ENCODE measurements at regions not wholly inside any gene's neighbourhood (a gene's known extent, or its start where the extent isn't known, plus 50 kb on each side); places are given as distances from the start of the nearest gene placed in this dataset.

DNA sequence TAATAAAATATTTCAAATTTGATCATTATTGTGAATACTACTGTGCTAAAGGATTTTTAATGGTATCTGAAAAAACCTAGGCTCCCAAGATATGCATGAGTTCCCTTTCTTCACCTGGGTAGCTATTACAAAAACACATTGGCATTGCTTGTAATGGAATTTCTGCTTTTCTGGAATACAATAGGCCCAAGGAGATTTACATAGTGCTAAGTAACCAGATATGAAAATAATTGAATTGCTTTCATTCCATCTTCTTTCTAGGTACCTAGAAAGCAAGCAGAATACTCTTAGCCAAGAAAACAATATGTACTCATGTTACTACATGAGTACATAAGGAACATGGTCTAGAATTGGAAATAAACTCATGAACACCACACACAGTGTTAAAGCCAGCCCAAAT lies 291.9 kb downstream of the KCNC2 start:
- H3K9me3 ChIP-seq = no peaks in the 10 kb centered on the region
- no peaks in the 10 kb centered on the region for H3K36me3 ChIP-seq (ENCODE audit: control insufficient read depth, insufficient read depth, low read length)
- Mint-ChIP-seq H3K27ac (ENCODE audit: unreplicated experiment) (no peak overlapping the region), H3K4me3 (ENCODE audit: unreplicated experiment) (no peak overlapping the region), H3K27me3 (ENCODE audit: insufficient read depth, unreplicated experiment) (no peaks in the 10 kb centered on the region), H3K4me1 (ENCODE audit: low read depth, unreplicated experiment) (no peaks in the 10 kb centered on the region), H3K9me3 (ENCODE audit: unreplicated experiment) (no peaks in the 10 kb centered on the region), H3K36me3 (ENCODE audit: insufficient read depth, unreplicated experiment) (no peaks in the 10 kb centered on the region)
- ChIA-PET POLR2A (no interaction called here), CTCF (no interaction called here)
- intact Hi-C loops (cut with micrococcal nuclease; ENCODE audit: unreplicated experiment) = no loop called here
- TF ChIP-seq, protein P1, sequence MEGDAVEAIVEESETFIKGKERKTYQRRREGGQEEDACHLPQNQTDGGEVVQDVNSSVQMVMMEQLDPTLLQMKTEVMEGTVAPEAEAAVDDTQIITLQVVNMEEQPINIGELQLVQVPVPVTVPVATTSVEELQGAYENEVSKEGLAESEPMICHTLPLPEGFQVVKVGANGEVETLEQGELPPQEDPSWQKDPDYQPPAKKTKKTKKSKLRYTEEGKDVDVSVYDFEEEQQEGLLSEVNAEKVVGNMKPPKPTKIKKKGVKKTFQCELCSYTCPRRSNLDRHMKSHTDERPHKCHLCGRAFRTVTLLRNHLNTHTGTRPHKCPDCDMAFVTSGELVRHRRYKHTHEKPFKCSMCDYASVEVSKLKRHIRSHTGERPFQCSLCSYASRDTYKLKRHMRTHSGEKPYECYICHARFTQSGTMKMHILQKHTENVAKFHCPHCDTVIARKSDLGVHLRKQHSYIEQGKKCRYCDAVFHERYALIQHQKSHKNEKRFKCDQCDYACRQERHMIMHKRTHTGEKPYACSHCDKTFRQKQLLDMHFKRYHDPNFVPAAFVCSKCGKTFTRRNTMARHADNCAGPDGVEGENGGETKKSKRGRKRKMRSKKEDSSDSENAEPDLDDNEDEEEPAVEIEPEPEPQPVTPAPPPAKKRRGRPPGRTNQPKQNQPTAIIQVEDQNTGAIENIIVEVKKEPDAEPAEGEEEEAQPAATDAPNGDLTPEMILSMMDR (IDR thresholded peaks at IDR 0.05; ENCODE audit: insufficient read depth in 1 of 2, low read depth in 1 of 2, low read length in 1 of 2, severe bottlenecking in 1 of 2, unreplicated experiment in 1 of 2) = no peak
- DNase-seq = no peak
- H3K4me1 ChIP-seq = no peaks in the 10 kb centered on the region
- BruUV-seq (replicated peaks) = no TSS peak
- no peak overlapping the region for H3K4me3 ChIP-seq (ENCODE audit: low read depth, low read length)
- no peaks in the 10 kb centered on the region for H3K27me3 ChIP-seq (replicated peaks; ENCODE audit: control insufficient read depth, insufficient read depth, low read length)

DNA sequence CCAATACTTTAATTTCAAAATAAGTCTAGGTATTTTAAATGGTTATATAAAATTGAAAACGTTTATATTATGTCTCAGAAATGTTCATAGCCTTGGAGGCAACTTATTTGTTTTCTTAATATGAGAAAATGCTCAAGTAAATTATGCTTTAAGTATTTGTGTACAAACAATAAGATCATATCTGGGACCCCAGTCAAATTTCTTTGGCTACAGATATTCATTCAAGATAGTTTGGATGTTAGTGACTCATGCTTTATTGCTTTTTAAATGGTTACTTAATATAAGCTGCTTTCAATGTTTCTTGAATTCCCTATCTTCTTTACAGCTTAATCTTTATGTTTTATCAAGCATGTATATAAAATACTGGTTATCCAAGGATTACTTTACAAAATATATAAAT lies 291.3 kb downstream of the KCNC2 start:
- intact Hi-C loops (cut with micrococcal nuclease; ENCODE audit: unreplicated experiment) = no loop called here
- Histone ChIP-seq H3K9me3 (no peaks in the 10 kb centered on the region), H3K4me1 (no peaks in the 10 kb centered on the region), H3K36me3 (ENCODE audit: control insufficient read depth, insufficient read depth, low read length) (no peaks in the 10 kb centered on the region), H3K4me3 (ENCODE audit: low read depth, low read length) (no peak overlapping the region), H3K27me3 (replicated peaks; ENCODE audit: control insufficient read depth, insufficient read depth, low read length) (no peaks in the 10 kb centered on the region)
- DNase-seq = no peak
- H3K4me1 Mint-ChIP-seq (ENCODE audit: low read depth, unreplicated experiment) = no peaks in the 10 kb centered on the region
- no peak overlapping the region for H3K4me3 Mint-ChIP-seq (ENCODE audit: unreplicated experiment)
- H3K36me3 Mint-ChIP-seq (ENCODE audit: insufficient read depth, unreplicated experiment) = no peaks in the 10 kb centered on the region
- H3K27me3 Mint-ChIP-seq (ENCODE audit: insufficient read depth, unreplicated experiment) = no peaks in the 10 kb centered on the region
- H3K9me3 Mint-ChIP-seq (ENCODE audit: unreplicated experiment) = no peaks in the 10 kb centered on the region
- ChIA-PET POLR2A (no interaction called here), CTCF (no interaction called here)
- no peak overlapping the region for H3K27ac Mint-ChIP-seq (ENCODE audit: unreplicated experiment)
- TF ChIP-seq, protein P1 (IDR thresholded peaks at IDR 0.05; ENCODE audit: insufficient read depth in 1 of 2, low read depth in 1 of 2, low read length in 1 of 2, severe bottlenecking in 1 of 2, unreplicated experiment in 1 of 2) = no peak
- BruUV-seq (replicated peaks) = no TSS peak

- no peak overlapping the region for H3K4me3 ChIP-seq (ENCODE audit: low read depth, low read length)
- TF ChIP-seq, protein P1 (IDR thresholded peaks at IDR 0.05; ENCODE audit: insufficient read depth in 1 of 2, low read depth in 1 of 2, low read length in 1 of 2, severe bottlenecking in 1 of 2, unreplicated experiment in 1 of 2) = no peak
- BruUV-seq (replicated peaks) = no TSS peak
- no peaks in the 10 kb centered on the region for H3K4me1 ChIP-seq
- Mint-ChIP-seq H3K27me3 (ENCODE audit: insufficient read depth, unreplicated experiment) (no peaks in the 10 kb centered on the region), H3K4me1 (ENCODE audit: low read depth, unreplicated experiment) (no peaks in the 10 kb centered on the region), H3K36me3 (ENCODE audit: insufficient read depth, unreplicated experiment) (no peaks in the 10 kb centered on the region), H3K27ac (ENCODE audit: unreplicated experiment) (no peak overlapping the region), H3K4me3 (ENCODE audit: unreplicated experiment) (no peak overlapping the region), H3K9me3 (ENCODE audit: unreplicated experiment) (no peaks in the 10 kb centered on the region)
- no peak for DNase-seq
- no peaks in the 10 kb centered on the region for H3K27me3 ChIP-seq (replicated peaks; ENCODE audit: control insufficient read depth, insufficient read depth, low read length)
- no peaks in the 10 kb centered on the region for H3K9me3 ChIP-seq
- CTCF ChIA-PET = no interaction called here
- intact Hi-C loops (cut with micrococcal nuclease; ENCODE audit: unreplicated experiment) = no loop called here
- POLR2A ChIA-PET = no interaction called here
- H3K36me3 ChIP-seq (ENCODE audit: control insufficient read depth, insufficient read depth, low read length) = no peaks in the 10 kb centered on the region
Measured at GRCh38 chr12:74922117-74922516, 287.5 kb downstream of the KCNC2 start.

All from Caco-2 (cell line).